K562 (cell line): ENCODE measurements at regions not wholly inside any gene's neighbourhood (a gene's known extent, or its start where the extent isn't known, plus 50 kb on each side); places are given as distances from the start of the nearest gene placed in this dataset.

ENCODE experiments used
- ATAC-seq: fragments of 200-7000 bp; cut with Tn5 transposase; 3 replicates; pipeline ENCODE4 v1.9.1; 2020; ENCODE audit warnings: moderate library complexity
- BruUV-seq: library from RNA; stranded (reverse); fragments of 400-500 nt; replicated peaks from 2 replicates; lab custom pipeline; 2021; lab: Mats Ljungman, UMichigan
- CTCF ChIA-PET: fragments of 300-600 bp; formaldehyde crosslinking; extraction: SDS; loops from one replicate; lab custom pipeline; 2021; ENCODE audit warnings: low intra/inter-chr PET ratio; lab: Yijun Ruan, JAX
- POLR2A ChIA-PET: fragments of 300-600, 350-650 bp; sonication (Branson Sonifier 250); formaldehyde crosslinking; extraction: SDS; loops from one replicate; lab custom pipeline; 2021; ENCODE audit warnings: antibody characterized with exemption, inconsistent platforms; lab: Yijun Ruan, JAX
- DNase-seq, 4 experiments: peaks; one replicate each; pipeline versions ENCODE4 v3.0.0 to v3.0.0-alpha.2; 2011 to 2018; ENCODE audit warnings: low spot score in 3 of 4, mixed read lengths in 3 of 4; ENCODE audit errors: extremely low read depth in 1 of 4
- FAIRE-seq: peaks from 2 replicates; lab custom pipeline; 2011; peaks lifted over from hg19 to GRCh38; lab: Jason Lieb, UNC
- H2AFZ ChIP-seq: 2 replicates; pipeline ENCODE4 v1.6.0; 2011; ENCODE audit warnings: low read depth, low read length, control low read depth, inconsistent platforms
- H3K27ac ChIP-seq: fragments of 200-600 bp; 3 replicates; pipeline ENCODE4 v1.8.0; 2011; ENCODE audit warnings: low read depth, mild to moderate bottlenecking, control low read depth, inconsistent platforms, low read length, moderate library complexity, mixed read lengths; ENCODE audit errors: extremely low read depth
- H3K27me3 ChIP-seq, 2 experiments: fragments of 300-600 bp in 1 of 2; 2 replicates in 1 of 2; 3 replicates in 1 of 2; pipeline versions ENCODE4 v1.6.0 to v1.8.0; 2011; ENCODE audit warnings: inconsistent platforms in 2 of 2, low read length in 2 of 2, mild to moderate bottlenecking in 1 of 2, mixed read lengths in 1 of 2, moderate library complexity in 1 of 2; ENCODE audit not compliant: control insufficient read depth in 2 of 2, insufficient read depth in 2 of 2
- H3K36me3 ChIP-seq: fragments of 300-600 bp; 3 replicates; pipeline ENCODE4 v1.8.0; 2011; ENCODE audit warnings: mild to moderate bottlenecking, low read length, inconsistent platforms; ENCODE audit not compliant: control insufficient read depth, insufficient read depth
- H3K4me1 ChIP-seq, 2 experiments: fragments of 200-600 bp in 1 of 2; replicated peaks in 1 of 2; 2 replicates in 1 of 2; 3 replicates in 1 of 2; pipeline versions ENCODE4 v1.5.1 to v1.8.0; 2011; ENCODE audit warnings: inconsistent platforms in 2 of 2, low read length in 2 of 2, mild to moderate bottlenecking in 1 of 2, mixed read lengths in 1 of 2, moderate library complexity in 1 of 2; ENCODE audit not compliant: control insufficient read depth in 2 of 2, insufficient read depth in 2 of 2
- H3K4me2 ChIP-seq: 2 replicates; pipeline ENCODE4 v1.6.1; 2011; ENCODE audit warnings: low read length, control low read depth, inconsistent platforms, mixed read lengths; ENCODE audit not compliant: insufficient read depth
- H3K4me3 ChIP-seq: fragments of 200-600 bp; sonication (generic), shearing (Covaris generic); 2 replicates; pipeline ENCODE4 v1.5.1; 2016; ENCODE audit warnings: control low read depth, inconsistent platforms
- H3K79me2 ChIP-seq: fragments of 200-600 bp; 3 replicates; pipeline ENCODE4 v1.8.0; 2011; ENCODE audit warnings: low read length, inconsistent platforms; ENCODE audit not compliant: control insufficient read depth, insufficient read depth
- H3K9ac ChIP-seq, 2 experiments: 2 replicates each; pipeline versions ENCODE4 v1.6.0 to v1.6.1; 2011; ENCODE audit warnings: low read depth in 2 of 2, low read length in 2 of 2, control low read depth in 1 of 2, inconsistent platforms in 1 of 2, mild to moderate bottlenecking in 1 of 2, mixed read lengths in 1 of 2; ENCODE audit not compliant: insufficient read depth in 1 of 2
- H3K9me1 ChIP-seq: one replicate; pipeline ENCODE4 v1.6.0; 2011; ENCODE audit warnings: inconsistent platforms, mild to moderate bottlenecking, low read length, moderate library complexity; ENCODE audit not compliant: control insufficient read depth, insufficient read depth
- H3K9me3 ChIP-seq: replicated peaks from 2 replicates; pipeline ENCODE4 v1.5.1; 2011; ENCODE audit warnings: low read depth, low read length, inconsistent platforms; ENCODE audit not compliant: control insufficient read depth, insufficient read depth
- H4K20me1 ChIP-seq: replicated peaks from 2 replicates; pipeline ENCODE4 v1.6.1; 2011; ENCODE audit warnings: low read length, inconsistent platforms, mixed read lengths; ENCODE audit not compliant: control insufficient read depth, insufficient read depth
- ETS2 ChIP-seq: IDR thresholded peaks from 2 replicates; pipeline ENCODE4 v1.6.1; 2016; ENCODE audit warnings: borderline replicate concordance, missing genetic modification characterization, mild to moderate bottlenecking, moderate library complexity, missing compliant biosample characterization; ENCODE audit not compliant: poor library complexity, severe bottlenecking
- ETV5 ChIP-seq: sonication (generic); formaldehyde crosslinking; IDR thresholded peaks from 2 replicates; pipeline ENCODE4 v1.4.0; 2020; ENCODE audit warnings: low read depth, mild to moderate bottlenecking, missing genetic modification reagents
- GABPB2 ChIP-seq: fragments of 250-450 bp; sonication (Bioruptor Pico); conservative IDR thresholded peaks from 2 replicates; pipeline ENCODE4 v1.5.1; 2021; ENCODE audit warnings: mild to moderate bottlenecking
- MTA2 ChIP-seq: fragments of 450-650 bp; IDR thresholded peaks from 2 replicates; pipeline ENCODE4 v1.6.1; 2016; ENCODE audit warnings: low read depth
- NBN ChIP-seq: fragments of 450-650 bp; IDR thresholded peaks from 2 replicates; pipeline ENCODE4 v1.6.1; 2016; ENCODE audit warnings: low read depth, mild to moderate bottlenecking
- RFX7 ChIP-seq: fragments of 250-450 bp; sonication (Bioruptor Pico); IDR thresholded peaks from 2 replicates; pipeline ENCODE4 v1.5.1; 2021; ENCODE audit warnings: mild to moderate bottlenecking
- RHOXF2B ChIP-seq: fragments of 250-450 bp; sonication (Bioruptor Pico); conservative IDR thresholded peaks from 2 replicates; pipeline ENCODE4 v1.5.1; 2021
- SFPQ ChIP-seq: fragments of 200-400 bp; formaldehyde crosslinking; IDR thresholded peaks from 2 replicates; pipeline ENCODE4 v1.6.1; 2017; ENCODE audit warnings: mild to moderate bottlenecking, low read depth, low read length, moderate library complexity
- TEAD4 ChIP-seq, 2 experiments: sonication (generic) in 1 of 2; formaldehyde crosslinking in 1 of 2; IDR thresholded peaks; 2 replicates each; pipeline versions ENCODE4 v1.6.1 to v1.8.0; 2012 to 2022; ENCODE audit warnings: borderline replicate concordance in 1 of 2, inconsistent platforms in 1 of 2, low read length in 1 of 2, mild to moderate bottlenecking in 1 of 2, missing genetic modification reagents in 1 of 2
- ZBED1 ChIP-seq: IDR thresholded peaks from 2 replicates; pipeline ENCODE4 v1.6.1; 2014
- ZC3H8 ChIP-seq: fragments of 450-650 bp; IDR thresholded peaks from 2 replicates; pipeline ENCODE4 v1.6.1; 2017
- ZKSCAN3 ChIP-seq: fragments of 250-450 bp; sonication (Bioruptor Pico); IDR thresholded peaks from 2 replicates; pipeline ENCODE4 v1.4.0; 2020
- ZNF133 ChIP-seq: fragments of 250-450 bp; sonication (Bioruptor Pico); IDR thresholded peaks from 2 replicates; pipeline ENCODE4 v1.4.0; 2020; ENCODE audit warnings: mild to moderate bottlenecking
- ZNF24 ChIP-seq: fragments of 450-650 bp; IDR thresholded peaks from 2 replicates; pipeline ENCODE4 v1.6.1; 2016
- WGBS: fragments of 100-300 bp; shearing (Covaris generic); methylation state at CpG from one replicate; pipeline ENCODE4 v1.1.6; 2016; ENCODE audit warnings: low coverage, mixed read lengths; ENCODE audit not compliant: insufficient coverage; ENCODE audit errors: missing lambda C conversion rate; 5-methylcytosine and 5-hydroxymethylcytosine counted together
- in situ Hi-C: fragments of 300-500 bp; cut with MboI; formaldehyde crosslinking; loops from 4 replicates; pipeline ENCODE4 v1.15.0; 2018; ENCODE audit warnings: inconsistent platforms, mixed read lengths
- intact Hi-C: fragments of 100-400 bp; cut with micrococcal nuclease; formaldehyde crosslinking; loops from 2 replicates; pipeline ENCODE4 v1.14.2; 2022
- TF ChIP-seq, protein P1 (sequence below): fragments of 250-450 bp; sonication (Bioruptor Pico); IDR thresholded peaks from 2 replicates; pipeline ENCODE4 v1.5.0; 2021
- TF ChIP-seq, protein P2 (sequence below): fragments of 450-650 bp; formaldehyde crosslinking; conservative IDR thresholded peaks from 2 replicates; pipeline ENCODE4 v1.4.0; 2022; ENCODE audit warnings: mild to moderate bottlenecking, missing genetic modification characterization
- TF ChIP-seq, protein P3 (sequence below), 2 experiments: fragments of 200-800 bp in 1 of 2; sonication (Bioruptor generic) in 1 of 2; sonication (generic) in 1 of 2; formaldehyde crosslinking in 1 of 2; IDR thresholded peaks in 1 of 2; conservative IDR thresholded peaks in 1 of 2; 2 replicates each; pipeline versions ENCODE4 v1.5.0 to v1.6.1; 2016 to 2020; ENCODE audit warnings: missing compliant biosample characterization in 1 of 2, missing genetic modification characterization in 1 of 2, missing genetic modification reagents in 1 of 2
- TF ChIP-seq, protein P4 (sequence below), 2 experiments: fragments of 250-450 bp in 1 of 2; fragments of 450-650 bp in 1 of 2; sonication (Bioruptor Pico) in 1 of 2; IDR thresholded peaks; 2 replicates each; pipeline versions ENCODE4 v1.6.1 to v1.8.0; 2016 to 2021; ENCODE audit warnings: mild to moderate bottlenecking in 2 of 2, moderate library complexity in 2 of 2, missing compliant biosample characterization in 1 of 2, missing genetic modification characterization in 1 of 2

DNA sequence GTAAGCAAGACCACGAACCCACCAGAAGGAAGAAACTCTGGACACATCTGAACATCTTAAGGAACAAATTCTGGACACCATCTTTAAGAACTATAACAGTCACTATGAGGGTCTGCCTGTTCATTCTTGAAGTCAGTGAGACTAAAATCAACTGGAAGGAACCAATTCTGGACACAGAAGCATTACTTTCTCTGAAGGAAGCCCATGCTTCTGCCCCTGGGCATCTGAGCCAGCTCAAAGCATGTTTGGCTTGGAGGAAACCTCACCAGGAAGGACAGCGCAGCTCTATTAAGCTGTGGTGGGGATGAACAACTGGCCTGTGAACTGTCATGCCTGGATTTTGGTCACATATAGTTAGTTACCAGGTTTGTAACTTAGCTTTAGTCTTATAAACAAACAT is 132.4 kb upstream of the GDF10 start:
- ATAC-seq (no peak), DNase-seq (no peak)

More for the DNA sequence above, 132.4 kb upstream of the GDF10 start:
- 0 out of 5 replicates have a peak, but pooled peaks cover 0 to 3% of the 10 kb centered on the region in 2 experiments for H3K4me1 ChIP-seq
- H3K9me1 ChIP-seq = no peaks in the 10 kb centered on the region
- H3K4me2 ChIP-seq = no peak overlapping the region
- H3K9me3 ChIP-seq = no peaks in the 10 kb centered on the region
- no TSS peak for BruUV-seq
- FAIRE-seq = no peak
- H3K79me2 ChIP-seq = no peaks in the 10 kb centered on the region
- intact Hi-C loops (no loop called here), in situ Hi-C loops (no loop called here)
- POLR2A ChIA-PET = no interaction called here
- H4K20me1 ChIP-seq = no peaks in the 10 kb centered on the region
- peaks cover 2 to 9% of the 10 kb centered on the region in 2 experiments; a peak in 3 of 5 replicates for H3K27me3 ChIP-seq
- CTCF ChIA-PET = no interaction called here
- no peak overlapping the region for H3K9ac ChIP-seq
- no peak overlapping the region for H2AFZ ChIP-seq
- TF ChIP-seq ETV5 (no peak), MTA2 (no peak), TEAD4 (IDR thresholded peaks at IDR 0.05; ENCODE audit: low read length) (no peak), TEAD4 (CRISPR knock-in tag; IDR thresholded peaks at IDR 0.05; ENCODE audit: borderline replicate concordance) (no peak), ETS2 (no peak), GABPB2 (CRISPR knock-in tag) (no peak), RFX7 (CRISPR knock-in tag) (no peak), SFPQ (no peak), ZNF133 (CRISPR knock-in tag) (no peak), RHOXF2B (CRISPR knock-in tag) (no peak), ZNF24 (no peak), ZBED1 (no peak), ZC3H8 (no peak), NBN (no peak), ZKSCAN3 (CRISPR knock-in tag) (no peak)
- TF ChIP-seq, protein P1, sequence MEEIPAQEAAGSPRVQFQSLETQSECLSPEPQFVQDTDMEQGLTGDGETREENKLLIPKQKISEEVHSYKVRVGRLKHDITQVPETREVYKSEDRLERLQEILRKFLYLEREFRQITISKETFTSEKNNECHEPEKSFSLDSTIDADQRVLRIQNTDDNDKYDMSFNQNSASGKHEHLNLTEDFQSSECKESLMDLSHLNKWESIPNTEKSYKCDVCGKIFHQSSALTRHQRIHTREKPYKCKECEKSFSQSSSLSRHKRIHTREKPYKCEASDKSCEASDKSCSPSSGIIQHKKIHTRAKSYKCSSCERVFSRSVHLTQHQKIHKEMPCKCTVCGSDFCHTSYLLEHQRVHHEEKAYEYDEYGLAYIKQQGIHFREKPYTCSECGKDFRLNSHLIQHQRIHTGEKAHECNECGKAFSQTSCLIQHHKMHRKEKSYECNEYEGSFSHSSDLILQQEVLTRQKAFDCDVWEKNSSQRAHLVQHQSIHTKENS (CRISPR knock-in tag) = no peak
- TF ChIP-seq, protein P2, sequence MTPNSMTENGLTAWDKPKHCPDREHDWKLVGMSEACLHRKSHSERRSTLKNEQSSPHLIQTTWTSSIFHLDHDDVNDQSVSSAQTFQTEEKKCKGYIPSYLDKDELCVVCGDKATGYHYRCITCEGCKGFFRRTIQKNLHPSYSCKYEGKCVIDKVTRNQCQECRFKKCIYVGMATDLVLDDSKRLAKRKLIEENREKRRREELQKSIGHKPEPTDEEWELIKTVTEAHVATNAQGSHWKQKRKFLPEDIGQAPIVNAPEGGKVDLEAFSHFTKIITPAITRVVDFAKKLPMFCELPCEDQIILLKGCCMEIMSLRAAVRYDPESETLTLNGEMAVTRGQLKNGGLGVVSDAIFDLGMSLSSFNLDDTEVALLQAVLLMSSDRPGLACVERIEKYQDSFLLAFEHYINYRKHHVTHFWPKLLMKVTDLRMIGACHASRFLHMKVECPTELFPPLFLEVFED (CRISPR knock-in tag) = no peak
- TF ChIP-seq, protein P3, sequence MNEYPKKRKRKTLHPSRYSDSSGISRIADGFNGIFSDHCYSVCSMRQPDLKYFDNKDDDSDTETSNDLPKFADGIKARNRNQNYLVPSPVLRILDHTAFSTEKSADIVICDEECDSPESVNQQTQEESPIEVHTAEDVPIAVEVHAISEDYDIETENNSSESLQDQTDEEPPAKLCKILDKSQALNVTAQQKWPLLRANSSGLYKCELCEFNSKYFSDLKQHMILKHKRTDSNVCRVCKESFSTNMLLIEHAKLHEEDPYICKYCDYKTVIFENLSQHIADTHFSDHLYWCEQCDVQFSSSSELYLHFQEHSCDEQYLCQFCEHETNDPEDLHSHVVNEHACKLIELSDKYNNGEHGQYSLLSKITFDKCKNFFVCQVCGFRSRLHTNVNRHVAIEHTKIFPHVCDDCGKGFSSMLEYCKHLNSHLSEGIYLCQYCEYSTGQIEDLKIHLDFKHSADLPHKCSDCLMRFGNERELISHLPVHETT (CRISPR knock-in tag; conservative IDR thresholded peaks at IDR 0.05 in 1 of 2, IDR thresholded peaks at IDR 0.05 in 1 of 2) = no peak
- TF ChIP-seq, protein P4, sequence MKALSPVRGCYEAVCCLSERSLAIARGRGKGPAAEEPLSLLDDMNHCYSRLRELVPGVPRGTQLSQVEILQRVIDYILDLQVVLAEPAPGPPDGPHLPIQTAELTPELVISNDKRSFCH (CRISPR knock-in tag; IDR thresholded peaks at IDR 0.05) = no peak
- TF ChIP-seq, protein P4 (tag; IDR thresholded peaks at IDR 0.05) = no peak
- H3K4me3 ChIP-seq = no peak overlapping the region
- no peaks in the 10 kb centered on the region for H3K36me3 ChIP-seq
- no peak overlapping the region for H3K27ac ChIP-seq
- WGBS = 4% methylated on average over 2 of the region's 2 CpGs
